GM23338 (cell line): ENCODE measurements at regions not wholly inside any gene's neighbourhood (a gene's known extent, or its start where the extent isn't known, plus 50 kb on each side); places are given as distances from the start of the nearest gene placed in this dataset.
"Not testable (repeated sequence)": the region's sequence is repeated elsewhere in the genome, so short reads cannot be mapped to it uniquely, and the experiment has no call there.

Source experiments
- ATAC-seq: fragments of 200-7000 bp; cut with Tn5 transposase; 3 replicates; pipeline ENCODE4 v1.9.1; 2020
- DNase-seq: peaks from one replicate; pipeline ENCODE4 v3.0.0-alpha.2; 2015; ENCODE audit warnings: low spot score
- H2AFZ ChIP-seq: fragments of 200-600 bp; sonication (generic); 2 replicates; pipeline ENCODE4 v1.8.0; 2016; ENCODE audit warnings: antibody characterized with exemption, mild to moderate bottlenecking, moderate library complexity
- H3F3A ChIP-seq: fragments of 200-600 bp; sonication (generic); replicated peaks from 2 replicates; pipeline ENCODE4 v1.8.0; 2017; ENCODE audit warnings: antibody characterized with exemption, mixed run types, low read depth
- H3K27ac ChIP-seq: fragments of 200-600 bp; sonication (generic); 2 replicates; pipeline ENCODE4 v1.6.1; 2016; ENCODE audit warnings: low read depth
- H3K27me3 ChIP-seq: fragments of 200-600 bp; sonication (generic); 2 replicates; pipeline ENCODE4 v1.8.0; 2016; ENCODE audit warnings: mild to moderate bottlenecking, mixed run types, moderate library complexity; ENCODE audit not compliant: insufficient read depth
- H3K36me3 ChIP-seq: fragments of 200-600 bp; sonication (generic); 2 replicates; pipeline ENCODE4 v1.8.0; 2016; ENCODE audit warnings: mild to moderate bottlenecking; ENCODE audit not compliant: insufficient read depth
- H3K4me1 ChIP-seq: fragments of 200-600 bp; sonication (generic); 2 replicates; pipeline ENCODE4 v1.8.0; 2016; ENCODE audit warnings: mild to moderate bottlenecking, moderate library complexity; ENCODE audit not compliant: insufficient read depth
- H3K4me2 ChIP-seq: fragments of 200-600 bp; sonication (generic); 2 replicates; pipeline ENCODE4 v1.7.1; 2017; ENCODE audit warnings: mixed run types
- H3K4me3 ChIP-seq: fragments of 200-600 bp; sonication (generic); 2 replicates; pipeline ENCODE4 v1.6.1; 2016; ENCODE audit warnings: mixed run types
- H3K79me2 ChIP-seq: fragments of 200-600 bp; sonication (generic); replicated peaks from 2 replicates; pipeline ENCODE4 v1.8.0; 2017; ENCODE audit warnings: mild to moderate bottlenecking; ENCODE audit not compliant: insufficient read depth
- H3K9me2 ChIP-seq: fragments of 200-600 bp; sonication (generic); 2 replicates; pipeline ENCODE4 v1.8.0; 2017; ENCODE audit not compliant: insufficient read depth
- H4K20me1 ChIP-seq: fragments of 200-600 bp; sonication (generic); replicated peaks from 2 replicates; pipeline ENCODE4 v1.8.0; 2017; ENCODE audit warnings: mild to moderate bottlenecking; ENCODE audit not compliant: insufficient read depth
- H3K27ac Mint-ChIP-seq: 2 replicates; pipeline ENCODE4 v1.8.0; 2020; ENCODE audit warnings: inconsistent platforms, mild to moderate bottlenecking, moderate library complexity, mixed read lengths
- H3K27me3 Mint-ChIP-seq: 3 replicates; pipeline ENCODE4 v1.8.0; 2022; ENCODE audit warnings: low read depth, mild to moderate bottlenecking, moderate library complexity, mixed read lengths, inconsistent platforms; ENCODE audit not compliant: insufficient read depth, poor library complexity
- H3K36me3 Mint-ChIP-seq: 3 replicates; pipeline ENCODE4 v1.8.0; 2021; ENCODE audit warnings: low read depth, mild to moderate bottlenecking, inconsistent platforms, moderate library complexity, mixed read lengths
- H3K4me1 Mint-ChIP-seq: 3 replicates; pipeline ENCODE4 v1.8.0; 2020; ENCODE audit warnings: mild to moderate bottlenecking, inconsistent platforms, mixed read lengths
- H3K4me3 Mint-ChIP-seq: 3 replicates; pipeline ENCODE4 v1.8.0; 2021; ENCODE audit warnings: moderate library complexity, mild to moderate bottlenecking, inconsistent platforms, mixed read lengths
- H3K9me3 Mint-ChIP-seq: 3 replicates; pipeline ENCODE4 v1.8.0; 2020; ENCODE audit warnings: moderate library complexity, mild to moderate bottlenecking, inconsistent platforms, mixed read lengths

- H4K20me1 ChIP-seq, H3K79me2 ChIP-seq, H2AFZ ChIP-seq, DNase-seq, H3K4me3 Mint-ChIP-seq, H3K4me1 ChIP-seq, ATAC-seq, H3K36me3 Mint-ChIP-seq, H3K4me3 ChIP-seq, H3K27me3 ChIP-seq, H3K27ac Mint-ChIP-seq, H3K36me3 ChIP-seq, H3K9me2 ChIP-seq, H3K9me3 Mint-ChIP-seq, H3F3A ChIP-seq, H3K4me2 ChIP-seq, H3K27me3 Mint-ChIP-seq, H3K4me1 Mint-ChIP-seq, H3K27ac ChIP-seq: not testable (repeated sequence)
These were observed 171.1 kb upstream of the NBPF9 start for GRCh38 chr1:149274493-149274892.

- H3K27me3 Mint-ChIP-seq, H3K79me2 ChIP-seq, H3K4me1 ChIP-seq, H3K27ac Mint-ChIP-seq, H3K27me3 ChIP-seq, H3K27ac ChIP-seq, H3K9me3 Mint-ChIP-seq, H3F3A ChIP-seq, ATAC-seq, H2AFZ ChIP-seq, H3K9me2 ChIP-seq, H3K4me3 ChIP-seq, H3K4me3 Mint-ChIP-seq, H3K4me2 ChIP-seq, H3K36me3 ChIP-seq, DNase-seq, H4K20me1 ChIP-seq, H3K4me1 Mint-ChIP-seq, H3K36me3 Mint-ChIP-seq: not testable (repeated sequence)
These were observed 172.5 kb upstream of the NBPF9 start for GRCh38 chr1:149275802-149276201.

- not testable (repeated sequence) for H3F3A ChIP-seq, H3K9me3 Mint-ChIP-seq, H3K9me2 ChIP-seq, H3K4me1 ChIP-seq, H3K4me1 Mint-ChIP-seq, H3K4me3 Mint-ChIP-seq, DNase-seq, ATAC-seq, H3K79me2 ChIP-seq, H3K27ac Mint-ChIP-seq, H3K27me3 ChIP-seq, H2AFZ ChIP-seq, H3K27ac ChIP-seq, H3K36me3 Mint-ChIP-seq, H4K20me1 ChIP-seq, H3K4me2 ChIP-seq, H3K27me3 Mint-ChIP-seq, H3K4me3 ChIP-seq, H3K36me3 ChIP-seq
These were observed 173.1 kb upstream of the NBPF9 start for GRCh38 chr1:149276496-149276895.

GRCh38 chr1:149278156-149278555 is 174.8 kb upstream of the NBPF9 start:
- not testable (repeated sequence) for H3K9me3 Mint-ChIP-seq, DNase-seq, H3K27me3 ChIP-seq, H3K79me2 ChIP-seq, H3F3A ChIP-seq, H3K4me3 Mint-ChIP-seq, H3K36me3 ChIP-seq, H3K4me1 Mint-ChIP-seq, H2AFZ ChIP-seq, H3K4me2 ChIP-seq, ATAC-seq, H3K27ac Mint-ChIP-seq, H3K4me3 ChIP-seq, H3K36me3 Mint-ChIP-seq, H3K4me1 ChIP-seq, H3K27me3 Mint-ChIP-seq, H3K9me2 ChIP-seq, H3K27ac ChIP-seq, H4K20me1 ChIP-seq

DNA sequence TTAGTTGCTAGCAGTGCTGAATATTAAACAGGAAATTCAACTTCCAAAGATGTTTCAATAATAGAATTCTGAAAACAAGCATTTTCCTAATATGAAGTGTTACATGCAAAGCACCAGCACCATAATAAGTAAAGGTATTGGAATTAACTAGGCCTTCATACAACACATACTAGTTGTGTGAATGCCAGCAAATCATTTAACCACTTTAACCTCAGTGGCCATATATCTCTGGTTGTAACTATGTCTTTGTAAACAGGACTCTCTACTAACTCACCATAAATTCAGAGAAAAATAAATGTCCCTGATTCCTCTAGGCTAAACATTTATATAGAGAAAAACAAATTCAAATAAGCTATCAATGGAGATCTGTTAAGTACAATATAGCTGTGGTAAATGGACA is 175.7 kb upstream of the NBPF9 start:
- not testable (repeated sequence) for H3K4me3 ChIP-seq, H2AFZ ChIP-seq, ATAC-seq, H3K4me2 ChIP-seq, H3K27ac ChIP-seq, H3K9me3 Mint-ChIP-seq, H3K27me3 ChIP-seq, H3K36me3 ChIP-seq, H3K4me3 Mint-ChIP-seq, H3K4me1 Mint-ChIP-seq, H3K36me3 Mint-ChIP-seq, H3F3A ChIP-seq, H3K27ac Mint-ChIP-seq, H3K9me2 ChIP-seq, H4K20me1 ChIP-seq, H3K4me1 ChIP-seq, DNase-seq, H3K27me3 Mint-ChIP-seq, H3K79me2 ChIP-seq

- not testable (repeated sequence) for H4K20me1 ChIP-seq, H3K4me1 Mint-ChIP-seq, H3K27ac Mint-ChIP-seq, H3K36me3 Mint-ChIP-seq, H3K27me3 Mint-ChIP-seq, ATAC-seq, DNase-seq, H3K4me3 Mint-ChIP-seq, H3K79me2 ChIP-seq, H2AFZ ChIP-seq, H3K27me3 ChIP-seq, H3K4me2 ChIP-seq, H3K9me2 ChIP-seq, H3K36me3 ChIP-seq, H3K4me1 ChIP-seq, H3K27ac ChIP-seq, H3K9me3 Mint-ChIP-seq, H3K4me3 ChIP-seq, H3F3A ChIP-seq
These were observed 176.2 kb upstream of the NBPF9 start for GRCh38 chr1:149279512-149279911.

DNA sequence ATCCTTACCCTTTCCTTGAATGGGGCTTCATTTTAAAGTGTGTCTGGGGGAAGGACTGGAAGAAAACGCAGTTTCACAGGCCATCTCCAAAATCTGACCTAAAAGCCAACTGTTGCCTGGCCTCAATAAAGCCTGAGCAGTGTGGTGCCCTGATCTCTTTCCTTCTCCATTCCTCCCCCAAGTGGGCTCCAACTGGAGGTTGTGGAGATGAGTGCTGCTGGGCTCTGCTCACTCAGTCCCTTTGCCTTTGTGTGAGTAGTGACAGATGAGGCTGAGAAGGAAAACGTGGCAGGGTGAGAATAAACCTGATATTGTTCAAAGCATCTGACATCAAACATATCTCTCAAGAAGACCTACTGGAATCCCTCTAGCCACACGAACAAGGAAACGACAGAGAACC is 181.4 kb upstream of the NBPF9 start:
- not testable (repeated sequence) for H3K27ac Mint-ChIP-seq, DNase-seq, H3K4me1 Mint-ChIP-seq, H3K9me3 Mint-ChIP-seq, H3K79me2 ChIP-seq, H3F3A ChIP-seq, H3K27me3 Mint-ChIP-seq, H3K4me3 ChIP-seq, H3K27ac ChIP-seq, H3K27me3 ChIP-seq, H3K4me2 ChIP-seq, H3K9me2 ChIP-seq, H3K36me3 ChIP-seq, H2AFZ ChIP-seq, H4K20me1 ChIP-seq, H3K4me3 Mint-ChIP-seq, H3K4me1 ChIP-seq, H3K36me3 Mint-ChIP-seq
- ATAC-seq, result peak; percentile 34
